IMR-90 (cell line): ENCODE measurements at regions not wholly inside any gene's neighbourhood (a gene's known extent, or its start where the extent isn't known, plus 50 kb on each side); places are given as distances from the start of the nearest gene placed in this dataset.

ENCODE experiments used
- ATAC-seq: fragments of 200-7000 bp; cut with Tn5 transposase; 2 replicates; pipeline ENCODE4 v1.9.1; 2020; ENCODE audit warnings: low read depth, mild to moderate bottlenecking, moderate library complexity
- BruUV-seq: library from RNA; stranded (reverse); fragments of 400-500 nt; replicated peaks from 2 replicates; lab custom pipeline; 2021; lab: Mats Ljungman, UMichigan
- CTCF ChIA-PET: fragments of 300-600 bp; formaldehyde crosslinking; extraction: SDS; loops from one replicate; lab custom pipeline; 2021; ENCODE audit warnings: antibody characterized with exemption; lab: Yijun Ruan, JAX
- POLR2A ChIA-PET: fragments of 300-600 bp; sonication (Branson Sonifier 250); formaldehyde crosslinking; loops from one replicate; lab custom pipeline; 2022; ENCODE audit warnings: antibody characterized with exemption; ENCODE audit not compliant: unreplicated experiment; lab: Charles Lee
- DNase-seq: peaks from one replicate; pipeline ENCODE4 v3.0.0; 2013
- H2AFZ ChIP-seq: replicated peaks from 2 replicates; pipeline ENCODE3; 2013; ENCODE audit warnings: low read length, mild to moderate bottlenecking; ENCODE audit not compliant: poor library complexity
- H2AK5ac ChIP-seq: 2 replicates; pipeline ENCODE4 v1.6.1; 2013; ENCODE audit warnings: low read depth, low read length, inconsistent platforms
- H2AK9ac ChIP-seq: replicated peaks from 2 replicates; pipeline ENCODE3; 2013; ENCODE audit warnings: mild to moderate bottlenecking, low read depth, low read length, moderate library complexity; ENCODE audit not compliant: poor library complexity
- H2BK120ac ChIP-seq: 2 replicates; pipeline ENCODE4 v1.6.1; 2013; ENCODE audit warnings: low read depth, low read length, inconsistent platforms
- H2BK15ac ChIP-seq: 3 replicates; pipeline ENCODE4 v1.6.1; 2013; ENCODE audit warnings: low read depth, low read length, inconsistent platforms
- H2BK20ac ChIP-seq: 2 replicates; pipeline ENCODE4 v1.6.1; 2013; ENCODE audit warnings: low read depth, mild to moderate bottlenecking, inconsistent platforms, low read length, moderate library complexity
- H2BK5ac ChIP-seq: 2 replicates; pipeline ENCODE4 v1.6.1; 2013; ENCODE audit warnings: mild to moderate bottlenecking, low read depth, low read length, inconsistent platforms; ENCODE audit not compliant: poor library complexity, severe bottlenecking
- H3K14ac ChIP-seq: replicated peaks from 2 replicates; pipeline ENCODE4 v1.6.1; 2013; ENCODE audit warnings: low read depth, low read length, inconsistent platforms
- H3K18ac ChIP-seq: 2 replicates; pipeline ENCODE4 v1.6.1; 2013; ENCODE audit warnings: low read depth, low read length, control low read depth
- H3K23ac ChIP-seq: 2 replicates; pipeline ENCODE4 v1.6.1; 2013; ENCODE audit warnings: low read depth, low read length, inconsistent platforms
- H3K27ac ChIP-seq: 2 replicates; pipeline ENCODE4 v1.5.1; 2013; ENCODE audit warnings: mild to moderate bottlenecking, control low read depth, low read length; ENCODE audit not compliant: insufficient read depth
- H3K27me3 ChIP-seq: 2 replicates; pipeline ENCODE4 v1.6.1; 2013; ENCODE audit warnings: low read length; ENCODE audit not compliant: control insufficient read depth, insufficient read depth
- H3K36me3 ChIP-seq: 2 replicates; pipeline ENCODE4 v1.6.1; 2013; ENCODE audit warnings: low read length, mixed read lengths; ENCODE audit not compliant: control insufficient read depth, insufficient read depth
- H3K4ac ChIP-seq: 2 replicates; pipeline ENCODE4 v1.6.1; 2013; ENCODE audit warnings: low read depth, low read length, inconsistent platforms
- H3K4me1 ChIP-seq: 2 replicates; pipeline ENCODE4 v1.6.1; 2013; ENCODE audit warnings: low read length, mixed read lengths; ENCODE audit not compliant: control insufficient read depth, insufficient read depth
- H3K4me2 ChIP-seq: 2 replicates; pipeline ENCODE4 v1.6.1; 2013; ENCODE audit warnings: low read depth, mild to moderate bottlenecking, control low read depth, low read length, moderate library complexity
- H3K4me3 ChIP-seq: 2 replicates; pipeline ENCODE4 v1.5.1; 2013; ENCODE audit warnings: low read depth, mild to moderate bottlenecking, control low read depth, low read length, moderate library complexity; ENCODE audit not compliant: insufficient read depth
- H3K56ac ChIP-seq: 2 replicates; pipeline ENCODE4 v1.6.1; 2013; ENCODE audit warnings: low read length, inconsistent platforms; ENCODE audit not compliant: insufficient read depth; ENCODE audit errors: extremely low read depth
- H3K79me1 ChIP-seq, 2 experiments: 2 replicates each; pipeline ENCODE4 v1.6.1; 2013; ENCODE audit warnings: low read length in 2 of 2, inconsistent platforms in 1 of 2, low read depth in 1 of 2
- H3K9ac ChIP-seq: 2 replicates; pipeline ENCODE4 v1.6.1; 2013; ENCODE audit warnings: low read depth, low read length, control low read depth
- H3K9me1 ChIP-seq: 2 replicates; pipeline ENCODE4 v1.6.1; 2013; ENCODE audit warnings: low read length, inconsistent platforms; ENCODE audit not compliant: insufficient read depth
- H3K9me3 ChIP-seq: 2 replicates; pipeline ENCODE4 v1.6.1; 2013; ENCODE audit warnings: low read length; ENCODE audit not compliant: control insufficient read depth, insufficient read depth
- H4K20me1 ChIP-seq: 2 replicates; pipeline ENCODE4 v1.6.1; 2013; ENCODE audit warnings: low read length, inconsistent platforms; ENCODE audit not compliant: insufficient read depth
- H4K5ac ChIP-seq: 2 replicates; pipeline ENCODE4 v1.6.1; 2013; ENCODE audit warnings: mild to moderate bottlenecking, low read depth, low read length, control low read depth
- H4K8ac ChIP-seq, 2 experiments: 2 replicates each; pipeline ENCODE4 v1.6.1; 2013; ENCODE audit warnings: low read depth in 2 of 2, low read length in 2 of 2, control low read depth in 1 of 2, inconsistent platforms in 1 of 2
- H4K91ac ChIP-seq: 2 replicates; pipeline ENCODE4 v1.6.1; 2013; ENCODE audit warnings: low read depth, low read length, inconsistent platforms; ENCODE audit not compliant: insufficient read depth
- BHLHE40 ChIP-seq: fragments of 150-350 bp; IDR thresholded peaks from 2 replicates; pipeline ENCODE4 v1.6.1; 2016; ENCODE audit warnings: mild to moderate bottlenecking, low read depth, low read length
- MXI1 ChIP-seq: IDR thresholded peaks from 2 replicates; pipeline ENCODE4 v1.6.1; 2012; ENCODE audit warnings: low read depth, mild to moderate bottlenecking, low read length, moderate library complexity, borderline replicate concordance
- RFX5 ChIP-seq: IDR thresholded peaks from 2 replicates; pipeline ENCODE4 v1.8.0; 2012; ENCODE audit warnings: low read depth, mild to moderate bottlenecking, low read length, moderate library complexity
- USF2 ChIP-seq: fragments of 150-350 bp; IDR thresholded peaks from 2 replicates; pipeline ENCODE4 v1.6.1; 2017; ENCODE audit warnings: mild to moderate bottlenecking, antibody characterized with exemption, low read length, low read depth
- WGBS, 2 experiments: methylation state at CpG; one replicate each; pipeline versions ENCODE4 v1.1.5 to v1.1.7; 2013; ENCODE audit warnings: missing lambda C conversion rate in 2 of 2; ENCODE audit not compliant: insufficient read length in 1 of 2; ENCODE audit errors: extremely low coverage in 2 of 2; 5-methylcytosine and 5-hydroxymethylcytosine counted together
- dilution Hi-C: fragments of 300-500 bp; cut with HindIII; formaldehyde crosslinking; loops from one replicate; pipeline ENCODE4 v1.14.3; 2018; ENCODE audit warnings: low sequenced_read_pairs; ENCODE audit not compliant: unreplicated experiment
- in situ Hi-C: fragments of 300-500 bp; cut with MboI; formaldehyde crosslinking; loops from 3 replicates; pipeline ENCODE4 v1.14.3; 2019; ENCODE audit warnings: low sequenced_read_pairs, inconsistent platforms, mixed read lengths
- intact Hi-C: fragments of 100-400 bp; cut with micrococcal nuclease; formaldehyde crosslinking; loops from 2 replicates; pipeline ENCODE4 v1.10.0; 2022

- Histone ChIP-seq H3K27me3 (no peaks in the 10 kb centered on the region), H3K9ac (no peak overlapping the region), H3K27ac (no peak overlapping the region), H3K4ac (peak overlapping the region; percentile 27; the same call in 1 of the 2 replicates), H4K5ac (no peak overlapping the region), H2AK9ac (no peak overlapping the region), H3K56ac (no peak overlapping the region), H4K91ac (peak overlapping the region; percentile 36), H3K18ac (no peak overlapping the region), H3K14ac (peak overlapping the region; percentile 14; the same call in 1 of the 2 replicates), H3K4me1 (peaks cover 7% of the 10 kb centered on the region; the same call in 1 of the 2 replicates), H4K20me1 (no peaks in the 10 kb centered on the region; the same call in 1 of the 2 replicates), H3K9me3 (no peaks in the 10 kb centered on the region), H2BK5ac (no peak overlapping the region), H3K36me3 (no peaks in the 10 kb centered on the region), H2BK20ac (peak overlapping the region; percentile 9; the same call in 1 of the 2 replicates), H3K9me1 (peaks cover 8% of the 10 kb centered on the region; the same call in 1 of the 2 replicates), H3K4me3 (no peak overlapping the region), H2BK15ac (no peak overlapping the region), H2AK5ac (0 out of 2 replicates have a peak overlapping the region, but pooled peaks have one; percentile 43), H2AFZ (no peak overlapping the region), H4K8ac (no peak overlapping the region), H2BK120ac (no peak overlapping the region; the same call in 1 of the 2 replicates), H3K79me1 (peaks cover 3 to 24% of the 10 kb centered on the region in 2 experiments; a peak in 3 of 4 replicates), H3K23ac (no peak overlapping the region), H3K4me2 (no peak overlapping the region)
- BruUV-seq, result no TSS peak
- WGBS, 2 experiments, result no CpG with 5 or more reads among the region's 6 CpGs
- no peak for ATAC-seq
- in situ Hi-C loops (loop anchor here (10.0 to 25.0 kb wide), 2 partner anchors 426 to 828 kb away; no protein-coding TSS in a partner anchor), intact Hi-C loops (no loop called here), dilution Hi-C loops (no loop called here)
- POLR2A ChIA-PET, result no interaction called here
- no peak for TF ChIP-seq RFX5
- TF ChIP-seq MXI1, result no peak
- TF ChIP-seq USF2, result no peak
- TF ChIP-seq BHLHE40, result no peak
- no peak for DNase-seq
- CTCF ChIA-PET, result interaction anchor here (2.1 kb wide), 1 partner anchor 8 kb away, joined by 10 read pairs; no protein-coding TSS in a partner anchor
Measured at GRCh38 chr14:100409003-100409360, 85.8 kb downstream of the SLC25A47 start.
